H1 (cell line): ENCODE measurements at regions not wholly inside any gene's neighbourhood (a gene's known extent, or its start where the extent isn't known, plus 50 kb on each side); places are given as distances from the start of the nearest gene placed in this dataset.

Source experiments
- CTCF ChIA-PET: fragments of 300-600 bp; sonication (Branson Sonifier 250); formaldehyde crosslinking; loops from one replicate; lab custom pipeline; 2021; ENCODE audit not compliant: partially characterized antibody; lab: Charles Lee
- POLR2A ChIA-PET: fragments of 300-600 bp; sonication (Branson Sonifier 250); formaldehyde crosslinking; loops from one replicate; lab custom pipeline; 2021; ENCODE audit warnings: inconsistent platforms; ENCODE audit not compliant: partially characterized antibody; lab: Charles Lee
- DNase-seq, 2 experiments: peaks; one replicate each; pipeline versions ENCODE4 v3.0.0 to v3.0.0-alpha.2; 2010 to 2022; ENCODE audit warnings: low spot score in 2 of 2, low read depth in 1 of 2, mixed read lengths in 1 of 2
- FAIRE-seq: peaks from 2 replicates; lab custom pipeline; 2011; peaks lifted over from hg19 to GRCh38; lab: Jason Lieb, UNC
- H2AFZ ChIP-seq: 2 replicates; pipeline ENCODE4 v1.8.1; 2012; ENCODE audit warnings: low read length, inconsistent platforms
- H2AK5ac ChIP-seq: 2 replicates; pipeline ENCODE4 v1.6.1; 2013; ENCODE audit warnings: low read depth, low read length
- H2BK120ac ChIP-seq: replicated peaks from 2 replicates; pipeline ENCODE3; 2013; ENCODE audit warnings: low read depth, low read length, inconsistent platforms
- H2BK12ac ChIP-seq: 2 replicates; pipeline ENCODE4 v1.6.1; 2013; ENCODE audit warnings: low read depth, low read length
- H2BK15ac ChIP-seq: 2 replicates; pipeline ENCODE4 v1.6.1; 2013; ENCODE audit warnings: low read length
- H2BK20ac ChIP-seq: 2 replicates; pipeline ENCODE4 v1.6.1; 2013; ENCODE audit warnings: low read length
- H2BK5ac ChIP-seq: 2 replicates; pipeline ENCODE4 v1.6.1; 2013; ENCODE audit warnings: low read depth, low read length
- H3K14ac ChIP-seq: 2 replicates; pipeline ENCODE4 v1.6.1; 2013; ENCODE audit warnings: inconsistent platforms; ENCODE audit not compliant: insufficient read length
- H3K18ac ChIP-seq: 2 replicates; pipeline ENCODE4 v1.6.1; 2013; ENCODE audit warnings: low read length; ENCODE audit errors: extremely low read depth
- H3K23ac ChIP-seq: 2 replicates; pipeline ENCODE4 v1.6.1; 2013; ENCODE audit warnings: inconsistent platforms; ENCODE audit not compliant: insufficient read length
- H3K23me2 ChIP-seq: 2 replicates; pipeline ENCODE4 v1.6.1; 2013; ENCODE audit warnings: low read depth, low read length
- H3K27ac ChIP-seq: 2 replicates; pipeline ENCODE4 v1.6.1; 2011; ENCODE audit warnings: low read depth, low read length, inconsistent platforms
- H3K27me3 ChIP-seq, 4 experiments: replicated peaks in 1 of 4; 1 replicate in 1 of 4; 2 replicates in 3 of 4; pipeline versions ENCODE4 v1.6.1 to v1.8.1; 2011 to 2013; ENCODE audit warnings: low read length in 3 of 4, mild to moderate bottlenecking in 3 of 4, inconsistent platforms in 2 of 4, mixed read lengths in 2 of 4, moderate library complexity in 1 of 4; ENCODE audit not compliant: control insufficient read depth in 3 of 4, insufficient read depth in 3 of 4; ENCODE audit errors: extremely low read depth in 1 of 4
- H3K36me3 ChIP-seq, 4 experiments: 2 replicates each; pipeline versions ENCODE4 v1.6.1 to v1.8.1; 2011 to 2013; ENCODE audit warnings: mild to moderate bottlenecking in 4 of 4, low read length in 3 of 4, moderate library complexity in 2 of 4, control low read depth in 1 of 4, inconsistent platforms in 1 of 4; ENCODE audit not compliant: insufficient read depth in 4 of 4, control insufficient read depth in 2 of 4
- H3K4ac ChIP-seq: replicated peaks from 2 replicates; pipeline ENCODE3; 2013; ENCODE audit warnings: low read length, low read depth, mixed read lengths, inconsistent platforms; ENCODE audit not compliant: insufficient read length
- H3K4me1 ChIP-seq, 4 experiments: replicated peaks in 1 of 4; 1 replicate in 1 of 4; 2 replicates in 3 of 4; pipeline versions ENCODE4 v1.6.1 to v1.8.1; 2011 to 2013; ENCODE audit warnings: low read length in 3 of 4, inconsistent platforms in 2 of 4, mixed read lengths in 1 of 4; ENCODE audit not compliant: insufficient read depth in 4 of 4, control insufficient read depth in 3 of 4
- H3K4me2 ChIP-seq, 2 experiments: 2 replicates each; pipeline versions ENCODE4 v1.6.1 to v1.8.1; 2011 to 2013; ENCODE audit warnings: low read depth in 2 of 2, low read length in 2 of 2, control low read depth in 1 of 2, inconsistent platforms in 1 of 2, mild to moderate bottlenecking in 1 of 2; ENCODE audit not compliant: insufficient read depth in 1 of 2
- H3K4me3 ChIP-seq, 4 experiments: fragments of 200-600, 300-600 bp in 1 of 4; sonication (generic), shearing (Covaris generic), sonication (Bioruptor Twin) in 1 of 4; 2 replicates each; pipeline versions ENCODE4 v1.5.1 to v1.8.1; 2011 to 2016; ENCODE audit warnings: low read length in 4 of 4, low read depth in 3 of 4, control low read depth in 2 of 4, inconsistent platforms in 2 of 4, mild to moderate bottlenecking in 2 of 4, mixed read lengths in 1 of 4, moderate library complexity in 1 of 4; ENCODE audit not compliant: insufficient read depth in 2 of 4; ENCODE audit errors: extremely low read depth in 1 of 4
- H3K56ac ChIP-seq: replicated peaks from 2 replicates; pipeline ENCODE3; 2013; ENCODE audit warnings: low read depth, mild to moderate bottlenecking, mixed read lengths, low read length, inconsistent platforms; ENCODE audit not compliant: insufficient read length
- H3K79me1 ChIP-seq: 2 replicates; pipeline ENCODE4 v1.6.1; 2013; ENCODE audit warnings: low read depth, low read length, control low read depth
- H3K79me2 ChIP-seq, 2 experiments: 2 replicates each; pipeline versions ENCODE4 v1.6.1 to v1.8.1; 2012 to 2013; ENCODE audit warnings: low read length in 2 of 2, mild to moderate bottlenecking in 2 of 2, inconsistent platforms in 1 of 2; ENCODE audit not compliant: insufficient read depth in 2 of 2, control insufficient read depth in 1 of 2
- H3K9ac ChIP-seq, 4 experiments: replicated peaks in 1 of 4; 1 replicate in 1 of 4; 2 replicates in 3 of 4; pipeline versions ENCODE4 v1.6.1 to v1.8.1; 2011 to 2013; ENCODE audit warnings: low read depth in 3 of 4, low read length in 3 of 4, control low read depth in 2 of 4, mild to moderate bottlenecking in 2 of 4, moderate library complexity in 2 of 4, inconsistent platforms in 1 of 4; ENCODE audit errors: extremely low read depth in 1 of 4
- H3K9me3 ChIP-seq, 2 experiments: 2 replicates each; pipeline versions ENCODE4 v1.6.1 to v1.8.1; 2012 to 2013; ENCODE audit warnings: mild to moderate bottlenecking in 2 of 2, moderate library complexity in 2 of 2, control low read depth in 1 of 2, inconsistent platforms in 1 of 2, low read depth in 1 of 2, low read length in 1 of 2, mixed read lengths in 1 of 2; ENCODE audit not compliant: insufficient read depth in 2 of 2
- H4K20me1 ChIP-seq, 2 experiments: replicated peaks in 1 of 2; 2 replicates each; pipeline versions ENCODE3 to v1.8.1; 2011 to 2013; ENCODE audit warnings: inconsistent platforms in 2 of 2, low read length in 2 of 2, mild to moderate bottlenecking in 1 of 2; ENCODE audit not compliant: insufficient read depth in 2 of 2, control insufficient read depth in 1 of 2
- H4K5ac ChIP-seq: 2 replicates; pipeline ENCODE4 v1.6.1; 2013; ENCODE audit warnings: low read length, low read depth, mixed read lengths, inconsistent platforms; ENCODE audit not compliant: insufficient read length
- H4K8ac ChIP-seq: 2 replicates; pipeline ENCODE4 v1.8.0; 2013; ENCODE audit warnings: mild to moderate bottlenecking, moderate library complexity, low read length, inconsistent platforms; ENCODE audit not compliant: insufficient read depth; ENCODE audit errors: extremely low read depth
- H4K91ac ChIP-seq: replicated peaks from 2 replicates; pipeline ENCODE3; 2013; ENCODE audit warnings: low read length, mixed read lengths, inconsistent platforms; ENCODE audit not compliant: insufficient read length
- ASH2L ChIP-seq: fragments of 200-600, 300-600 bp; sonication (generic); IDR thresholded peaks from one replicate; pipeline ENCODE4 v1.7.1; 2017; ENCODE audit warnings: low read length
- BCL11A ChIP-seq, 2 experiments: IDR thresholded peaks; one replicate each; pipeline ENCODE4 v1.6.1; 2011; ENCODE audit warnings: low read depth in 2 of 2, low read length in 2 of 2, mild to moderate bottlenecking in 2 of 2
- CBX8 ChIP-seq: fragments of 300-800, 300-1000 bp; sonication (generic); IDR thresholded peaks from 2 replicates; pipeline ENCODE4 v1.7.1; 2016; ENCODE audit warnings: low read depth, low read length, borderline replicate concordance
- CHD1 ChIP-seq: IDR thresholded peaks from 2 replicates; pipeline ENCODE4 v1.6.1; 2012; ENCODE audit warnings: low read depth, low read length, improper control_type of control experiment
- CHD2 ChIP-seq: IDR thresholded peaks from 2 replicates; pipeline ENCODE4 v1.6.1; 2012; ENCODE audit warnings: low read length, improper control_type of control experiment
- CREB1 ChIP-seq: IDR thresholded peaks from 2 replicates; pipeline ENCODE4 v1.6.1; 2012; ENCODE audit warnings: inconsistent platforms
- HDAC6 ChIP-seq: IDR thresholded peaks from one replicate; pipeline ENCODE4 v1.7.1; 2012; ENCODE audit warnings: low read depth, mild to moderate bottlenecking, inconsistent platforms, low read length, moderate library complexity
- JUN ChIP-seq: IDR thresholded peaks from 2 replicates; pipeline ENCODE4 v1.6.1; 2011; ENCODE audit warnings: low read depth, mild to moderate bottlenecking, improper control_type of control experiment, low read length
- KDM1A ChIP-seq: fragments of 200-600, 300-600 bp; sonication (generic); IDR thresholded peaks from 2 replicates; pipeline ENCODE4 v1.7.1; 2016; ENCODE audit warnings: mild to moderate bottlenecking, low read length, borderline replicate concordance
- KDM5A ChIP-seq: fragments of 200-600 bp; IDR thresholded peaks from 2 replicates; pipeline ENCODE4 v1.7.1; 2012; ENCODE audit warnings: mild to moderate bottlenecking, low read length, inconsistent platforms, mixed read lengths
- NANOG ChIP-seq: IDR thresholded peaks from 2 replicates; pipeline ENCODE4 v1.6.1; 2011; ENCODE audit warnings: low read length, low read depth, mild to moderate bottlenecking, inconsistent platforms; ENCODE audit not compliant: insufficient read depth, poor library complexity, severe bottlenecking
- PHF8 ChIP-seq: fragments of 200-600 bp; sonication (generic); conservative IDR thresholded peaks from 2 replicates; pipeline ENCODE4 v1.7.1; 2012; ENCODE audit warnings: low read depth, mild to moderate bottlenecking, inconsistent platforms, low read length, moderate library complexity
- RFX5 ChIP-seq: IDR thresholded peaks from 2 replicates; pipeline ENCODE4 v1.6.1; 2011; ENCODE audit warnings: low read depth, low read length, improper control_type of control experiment, borderline replicate concordance
- SIRT6 ChIP-seq: IDR thresholded peaks from one replicate; pipeline ENCODE4 v1.7.1; 2012; ENCODE audit warnings: low read length, inconsistent platforms
- SP4 ChIP-seq: IDR thresholded peaks from 2 replicates; pipeline ENCODE4 v1.6.1; 2012; ENCODE audit warnings: low read length, inconsistent platforms
- SUZ12 ChIP-seq: fragments of 200-600 bp; sonication (generic); IDR thresholded peaks from 2 replicates; pipeline ENCODE4 v1.6.1; 2012; ENCODE audit warnings: mild to moderate bottlenecking, inconsistent platforms, low read length, moderate library complexity, mixed read lengths
- TF ChIP-seq, protein P1 (sequence below): IDR thresholded peaks from 2 replicates; pipeline ENCODE4 v1.6.1; 2012; ENCODE audit warnings: inconsistent platforms

DNA sequence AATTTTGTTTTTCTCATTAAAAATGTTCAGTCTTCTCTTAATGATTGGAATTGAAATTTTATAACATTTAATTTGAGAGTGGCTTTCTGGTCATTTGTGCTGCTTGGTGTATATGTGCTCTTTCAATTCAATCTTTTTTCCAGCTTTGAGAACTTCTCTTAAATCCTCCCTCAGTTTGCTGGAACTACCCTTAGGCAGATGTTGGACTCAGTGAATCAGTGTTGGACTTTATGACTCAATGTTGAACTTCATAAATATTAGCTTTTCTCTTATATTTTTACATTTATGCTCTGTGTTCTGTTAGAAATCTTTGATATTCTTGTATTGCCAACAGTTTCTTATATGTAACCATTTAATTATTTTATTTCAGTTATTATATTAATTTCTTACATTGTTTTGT is 935.5 kb upstream of the FBXO33 start:
- Histone ChIP-seq H2AK5ac (no peak overlapping the region), H2BK20ac (no peak overlapping the region), H4K8ac (no peak overlapping the region), H2BK120ac (no peak overlapping the region), H3K9ac (no peak overlapping the region), H3K79me2 (no peaks in the 10 kb centered on the region), H3K4me2 (no peak overlapping the region), H3K79me1 (no peaks in the 10 kb centered on the region), H3K4me1 (no peaks in the 10 kb centered on the region; a peak in 1 of 7 replicates), H3K18ac (no peak overlapping the region), H4K5ac (no peak overlapping the region), H3K9me3 (no peaks in the 10 kb centered on the region; a peak in 1 of 4 replicates), H2BK12ac (no peak overlapping the region), H2BK5ac (no peak overlapping the region), H3K23me2 (no peaks in the 10 kb centered on the region), H4K91ac (no peak overlapping the region), H3K36me3 (no peaks in the 10 kb centered on the region), H3K27ac (no peak overlapping the region), H3K14ac (no peak overlapping the region), H3K23ac (no peak overlapping the region), H2AFZ (no peak overlapping the region), H3K4ac (no peak overlapping the region), H4K20me1 (no peaks in the 10 kb centered on the region), H2BK15ac (no peak overlapping the region), H3K4me3 (no peak overlapping the region), H3K56ac (no peak overlapping the region), H3K27me3 (no peaks in the 10 kb centered on the region)
- no peak for DNase-seq
- no peak for FAIRE-seq
- TF ChIP-seq RFX5, result no peak
- no peak for TF ChIP-seq CBX8
- no peak for TF ChIP-seq NANOG
- TF ChIP-seq SUZ12, result no peak
- no peak for TF ChIP-seq CHD2
- TF ChIP-seq SIRT6, result no peak
- no peak for TF ChIP-seq BCL11A (IDR thresholded peaks at IDR 0.05; ENCODE audit: low read depth in 2 of 2, low read length in 2 of 2)
- no peak for TF ChIP-seq PHF8
- TF ChIP-seq CHD1, result no peak
- no peak for TF ChIP-seq HDAC6
- no peak for TF ChIP-seq CREB1
- no peak for TF ChIP-seq JUN
- TF ChIP-seq, protein P1, sequence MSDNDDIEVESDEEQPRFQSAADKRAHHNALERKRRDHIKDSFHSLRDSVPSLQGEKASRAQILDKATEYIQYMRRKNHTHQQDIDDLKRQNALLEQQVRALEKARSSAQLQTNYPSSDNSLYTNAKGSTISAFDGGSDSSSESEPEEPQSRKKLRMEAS, result no peak
- no peak for TF ChIP-seq ASH2L
- no peak for TF ChIP-seq SP4
- TF ChIP-seq KDM1A, result no peak
- TF ChIP-seq KDM5A, result no peak
- CTCF ChIA-PET, result no interaction called here
- POLR2A ChIA-PET, result no interaction called here
